K562 (cell line): ENCODE measurements at regions not wholly inside any gene's neighbourhood (a gene's known extent, or its start where the extent isn't known, plus 50 kb on each side); places are given as distances from the start of the nearest gene placed in this dataset.

ENCODE experiments used
- ADNP ChIP-seq: fragments of 200-800 bp; sonication (Bioruptor generic); IDR thresholded peaks from 2 replicates; pipeline ENCODE4 v1.6.1; 2016; ENCODE audit warnings: missing genetic modification characterization, missing compliant biosample characterization
- ARID3A ChIP-seq: IDR thresholded peaks from 2 replicates; pipeline ENCODE4 v1.6.1; 2012; ENCODE audit warnings: low read depth, low read length, improper control_type of control experiment, borderline replicate concordance
- ATF3 ChIP-seq, 2 experiments: fragments of 450-650 bp in 1 of 2; sonication (generic) in 1 of 2; formaldehyde crosslinking in 1 of 2; IDR thresholded peaks in 1 of 2; conservative IDR thresholded peaks in 1 of 2; 2 replicates each; pipeline versions ENCODE4 v1.6.1 to v1.8.1; 2016 to 2023; ENCODE audit warnings: mild to moderate bottlenecking in 2 of 2, moderate library complexity in 2 of 2, inconsistent platforms in 1 of 2, missing genetic modification reagents in 1 of 2
- CC2D1A ChIP-seq: fragments of 450-650 bp; IDR thresholded peaks from 2 replicates; pipeline ENCODE4 v1.6.1; 2017; ENCODE audit warnings: mild to moderate bottlenecking
- CHD2 ChIP-seq: IDR thresholded peaks from 2 replicates; pipeline ENCODE4 v1.6.1; 2011; ENCODE audit warnings: low read depth, low read length
- ELF2 ChIP-seq: fragments of 250-450 bp; sonication (Bioruptor Pico); IDR thresholded peaks from 2 replicates; pipeline ENCODE4 v1.5.0; 2021; ENCODE audit warnings: mild to moderate bottlenecking
- FOXA3 ChIP-seq, 2 experiments: fragments of 450-650 bp in 1 of 2; sonication (generic) in 1 of 2; formaldehyde crosslinking; IDR thresholded peaks in 1 of 2; conservative IDR thresholded peaks in 1 of 2; 2 replicates each; pipeline versions ENCODE4 v1.4.0 to v1.8.0; 2020 to 2022; ENCODE audit warnings: mild to moderate bottlenecking in 2 of 2, missing genetic modification reagents in 1 of 2
- GABPB1 ChIP-seq: sonication (generic); formaldehyde crosslinking; IDR thresholded peaks from 2 replicates; pipeline ENCODE4 v1.8.0; 2022; ENCODE audit warnings: mild to moderate bottlenecking, missing genetic modification reagents
- HMG20B ChIP-seq: fragments of 250-450 bp; sonication (Bioruptor Pico); IDR thresholded peaks from 2 replicates; pipeline ENCODE4 v1.5.0; 2021; ENCODE audit warnings: mild to moderate bottlenecking
- HMGXB4 ChIP-seq: sonication (generic); formaldehyde crosslinking; IDR thresholded peaks from 2 replicates; pipeline ENCODE4 v1.8.1; 2023; ENCODE audit warnings: mild to moderate bottlenecking, missing genetic modification reagents
- KDM2B ChIP-seq: fragments of 250-450 bp; sonication (Bioruptor Pico); IDR thresholded peaks from 2 replicates; pipeline ENCODE4 v1.8.0; 2021; ENCODE audit warnings: mild to moderate bottlenecking, moderate library complexity
- MAFK ChIP-seq: IDR thresholded peaks from 2 replicates; pipeline ENCODE4 v1.6.1; 2011; ENCODE audit warnings: low read length, improper control_type of control experiment
- MTF1 ChIP-seq: fragments of 250-450 bp; sonication (Bioruptor Pico); IDR thresholded peaks from 2 replicates; pipeline ENCODE4 v1.9.0; 2021; ENCODE audit warnings: moderate library complexity, mild to moderate bottlenecking, inconsistent platforms, borderline replicate concordance
- MXD1 ChIP-seq: fragments of 250-450 bp; sonication (Bioruptor Pico); IDR thresholded peaks from 2 replicates; pipeline ENCODE4 v1.8.0; 2021; ENCODE audit warnings: borderline replicate concordance, mild to moderate bottlenecking, moderate library complexity; ENCODE audit not compliant: poor library complexity, severe bottlenecking
- PBX2 ChIP-seq, 2 experiments: IDR thresholded peaks in 1 of 2; conservative IDR thresholded peaks in 1 of 2; 2 replicates each; pipeline ENCODE4 v1.6.1; 2016; ENCODE audit warnings: low read depth in 2 of 2, mild to moderate bottlenecking in 1 of 2, missing compliant biosample characterization in 1 of 2, missing genetic modification characterization in 1 of 2, moderate library complexity in 1 of 2
- POLR2AphosphoS2 ChIP-seq: IDR thresholded peaks from 2 replicates; pipeline ENCODE4 v1.6.1; 2012; ENCODE audit warnings: low read length, improper control_type of control experiment
- RBFOX2 ChIP-seq: fragments of 200-400 bp; formaldehyde crosslinking; IDR thresholded peaks from 2 replicates; pipeline ENCODE4 v1.6.1; 2017; ENCODE audit warnings: low read depth, mild to moderate bottlenecking, low read length, moderate library complexity
- SRSF3 ChIP-seq: fragments of 200-400 bp; formaldehyde crosslinking; IDR thresholded peaks from 2 replicates; pipeline ENCODE4 v1.6.1; 2016; ENCODE audit warnings: mild to moderate bottlenecking, low read length, moderate library complexity; ENCODE audit not compliant: insufficient read depth
- SRSF9 ChIP-seq: fragments of 200-400 bp; formaldehyde crosslinking; IDR thresholded peaks from 2 replicates; pipeline ENCODE4 v1.6.1; 2017; ENCODE audit warnings: low read depth, low read length, borderline replicate concordance
- ZNF311 ChIP-seq: fragments of 250-450 bp; sonication (Bioruptor Pico); IDR thresholded peaks from 2 replicates; pipeline ENCODE4 v1.4.0; 2020; ENCODE audit warnings: mild to moderate bottlenecking, moderate library complexity

GRCh38 chr16:65769055-65769465 lies 597.4 kb upstream of the CDH5 start (continued):
- no peak for TF ChIP-seq PBX2 (CRISPR knock-in tag; IDR thresholded peaks at IDR 0.05; ENCODE audit: low read depth)
- peak; percentile 82 for TF ChIP-seq PBX2 (tag; conservative IDR thresholded peaks at IDR 0.05; ENCODE audit: low read depth)
- no peak for TF ChIP-seq SRSF3
- TF ChIP-seq POLR2AphosphoS2: no peak
- TF ChIP-seq HMG20B (CRISPR knock-in tag): peak; percentile 92
- peak; percentile 86 for TF ChIP-seq CC2D1A
- peak; percentile 100 for TF ChIP-seq MTF1 (CRISPR knock-in tag)
- no peak; the same call in 1 of the 2 replicates for TF ChIP-seq ATF3 (IDR thresholded peaks at IDR 0.05)
- no peak for TF ChIP-seq ATF3 (CRISPR knock-in tag; conservative IDR thresholded peaks at IDR 0.05)
- TF ChIP-seq HMGXB4 (CRISPR knock-in tag): no peak
- 0 out of 2 replicates have a peak, but pooled peaks have one; percentile 20 for TF ChIP-seq ARID3A
- TF ChIP-seq GABPB1 (CRISPR knock-in tag): no peak
- TF ChIP-seq ADNP (tag): no peak
- TF ChIP-seq FOXA3 (CRISPR knock-in tag; conservative IDR thresholded peaks at IDR 0.05 in 1 of 2, IDR thresholded peaks at IDR 0.05 in 1 of 2): peak in 1 of 2 experiments; percentile 94; a peak in 2 of 4 replicates
- TF ChIP-seq ZNF311 (CRISPR knock-in tag): peak; percentile 100
- TF ChIP-seq RBFOX2: no peak
- TF ChIP-seq KDM2B: peak; percentile 100
- no peak for TF ChIP-seq SRSF9
- no peak for TF ChIP-seq CHD2
- TF ChIP-seq ELF2 (CRISPR knock-in tag): peak; percentile 97
- no peak for TF ChIP-seq MAFK
- peak; percentile 99 for TF ChIP-seq MXD1 (CRISPR knock-in tag)
